ENCODE measurements at regions not wholly inside any gene's neighbourhood (a gene's known extent, or its start where the extent isn't known, plus 50 kb on each side); places are given as distances from the start of the nearest gene placed in this dataset.

DNA sequence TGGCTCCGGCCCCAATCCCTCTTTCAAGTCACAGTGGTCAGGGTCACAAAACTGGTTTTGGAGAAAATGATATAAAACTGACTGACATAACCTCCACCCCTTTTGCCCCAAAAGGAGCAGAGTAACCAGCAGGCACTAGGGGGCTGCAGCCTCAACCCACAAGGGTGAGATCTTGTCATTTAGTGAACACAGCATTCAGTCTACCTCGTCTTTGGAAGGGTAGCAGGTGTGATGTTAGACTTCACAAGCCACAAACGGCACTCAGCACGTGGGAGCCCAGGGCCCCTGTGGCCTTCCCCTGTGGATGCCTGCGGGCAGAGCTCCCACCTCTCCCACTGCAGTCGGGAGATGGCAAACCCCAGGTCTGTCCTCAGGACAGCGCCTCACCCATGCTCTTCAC lies 372.1 kb upstream of the MYT1L start:
- ChIA-PET POLR2A (ENCODE audit: partially characterized antibody) (no interaction called here), CTCF (ENCODE audit: partially characterized antibody) (no interaction called here)
- Histone ChIP-seq H3K4me3 (ENCODE audit: extremely low read depth in 1 of 4, insufficient read depth in 2 of 4, low read depth in 3 of 4, low read length in 4 of 4) (no peak overlapping the region), H3K56ac (replicated peaks; ENCODE audit: insufficient read length, low read depth, low read length) (no peak overlapping the region), H3K9me3 (ENCODE audit: insufficient read depth in 2 of 2, low read depth in 1 of 2, low read length in 1 of 2) (no peaks in the 10 kb centered on the region), H3K18ac (ENCODE audit: extremely low read depth, low read length) (peak overlapping the region; percentile 71), H3K79me1 (ENCODE audit: low read depth, low read length) (no peaks in the 10 kb centered on the region), H4K20me1 (replicated peaks in 1 of 2; ENCODE audit: control insufficient read depth in 1 of 2, insufficient read depth in 2 of 2, low read length in 2 of 2) (no peaks in the 10 kb centered on the region), H2AFZ (ENCODE audit: low read length) (no peak overlapping the region), H3K4ac (replicated peaks; ENCODE audit: insufficient read length, low read depth, low read length) (no peak overlapping the region), H2AK5ac (ENCODE audit: low read depth, low read length) (no peak overlapping the region), H4K8ac (ENCODE audit: extremely low read depth, insufficient read depth, low read length) (no peak overlapping the region), H3K23ac (ENCODE audit: insufficient read length) (no peak overlapping the region), H4K5ac (ENCODE audit: insufficient read length, low read depth, low read length) (no peak overlapping the region), H3K9ac (replicated peaks in 1 of 4; ENCODE audit: extremely low read depth in 1 of 4, low read depth in 3 of 4, low read length in 3 of 4) (no peak overlapping the region), H2BK12ac (ENCODE audit: low read depth, low read length) (no peak overlapping the region), H2BK20ac (ENCODE audit: low read length) (no peak overlapping the region), H3K4me2 (ENCODE audit: insufficient read depth in 1 of 2, low read depth in 2 of 2, low read length in 2 of 2) (no peak overlapping the region), H3K36me3 (ENCODE audit: control insufficient read depth in 2 of 4, insufficient read depth in 4 of 4, low read length in 3 of 4) (no peaks in the 10 kb centered on the region), H3K23me2 (ENCODE audit: low read depth, low read length) (no peaks in the 10 kb centered on the region), H3K27me3 (replicated peaks in 1 of 4; ENCODE audit: control insufficient read depth in 3 of 4, extremely low read depth in 1 of 4, insufficient read depth in 3 of 4, low read length in 3 of 4) (no peaks in the 10 kb centered on the region), H2BK120ac (replicated peaks; ENCODE audit: low read depth, low read length) (no peak overlapping the region), H4K91ac (replicated peaks; ENCODE audit: insufficient read length, low read length) (no peak overlapping the region), H3K27ac (ENCODE audit: low read depth, low read length) (no peak overlapping the region), H2BK15ac (ENCODE audit: low read length) (0 out of 2 replicates have a peak overlapping the region, but pooled peaks have one; percentile 61), H3K14ac (ENCODE audit: insufficient read length) (no peak overlapping the region), H3K79me2 (ENCODE audit: control insufficient read depth in 1 of 2, insufficient read depth in 2 of 2, low read length in 2 of 2) (no peaks in the 10 kb centered on the region), H2BK5ac (ENCODE audit: low read depth, low read length) (no peak overlapping the region), H3K4me1 (replicated peaks in 1 of 4; ENCODE audit: control insufficient read depth in 3 of 4, insufficient read depth in 4 of 4, low read length in 3 of 4) (peaks cover 0 to 15% (median 10%) of the 10 kb centered on the region in 4 experiments; a peak in 4 of 7 replicates)
- no peak for DNase-seq (ENCODE audit: low read depth in 1 of 2, low spot score in 2 of 2)
- WGBS, 2 experiments (ENCODE audit: extremely low coverage in 1 of 2, insufficient coverage in 1 of 2, insufficient read length in 1 of 2, insufficient replicate concordance in 2 of 2, low coverage in 1 of 2, low lambda C conversion rate in 2 of 2, missing lambda C conversion rate in 1 of 2): 93% methylated on average over 5 of the region's 7 CpGs; no CpG with 5 or more reads in 1 of the 2 experiments
- FAIRE-seq: no peak
- TF ChIP-seq, protein P1, sequence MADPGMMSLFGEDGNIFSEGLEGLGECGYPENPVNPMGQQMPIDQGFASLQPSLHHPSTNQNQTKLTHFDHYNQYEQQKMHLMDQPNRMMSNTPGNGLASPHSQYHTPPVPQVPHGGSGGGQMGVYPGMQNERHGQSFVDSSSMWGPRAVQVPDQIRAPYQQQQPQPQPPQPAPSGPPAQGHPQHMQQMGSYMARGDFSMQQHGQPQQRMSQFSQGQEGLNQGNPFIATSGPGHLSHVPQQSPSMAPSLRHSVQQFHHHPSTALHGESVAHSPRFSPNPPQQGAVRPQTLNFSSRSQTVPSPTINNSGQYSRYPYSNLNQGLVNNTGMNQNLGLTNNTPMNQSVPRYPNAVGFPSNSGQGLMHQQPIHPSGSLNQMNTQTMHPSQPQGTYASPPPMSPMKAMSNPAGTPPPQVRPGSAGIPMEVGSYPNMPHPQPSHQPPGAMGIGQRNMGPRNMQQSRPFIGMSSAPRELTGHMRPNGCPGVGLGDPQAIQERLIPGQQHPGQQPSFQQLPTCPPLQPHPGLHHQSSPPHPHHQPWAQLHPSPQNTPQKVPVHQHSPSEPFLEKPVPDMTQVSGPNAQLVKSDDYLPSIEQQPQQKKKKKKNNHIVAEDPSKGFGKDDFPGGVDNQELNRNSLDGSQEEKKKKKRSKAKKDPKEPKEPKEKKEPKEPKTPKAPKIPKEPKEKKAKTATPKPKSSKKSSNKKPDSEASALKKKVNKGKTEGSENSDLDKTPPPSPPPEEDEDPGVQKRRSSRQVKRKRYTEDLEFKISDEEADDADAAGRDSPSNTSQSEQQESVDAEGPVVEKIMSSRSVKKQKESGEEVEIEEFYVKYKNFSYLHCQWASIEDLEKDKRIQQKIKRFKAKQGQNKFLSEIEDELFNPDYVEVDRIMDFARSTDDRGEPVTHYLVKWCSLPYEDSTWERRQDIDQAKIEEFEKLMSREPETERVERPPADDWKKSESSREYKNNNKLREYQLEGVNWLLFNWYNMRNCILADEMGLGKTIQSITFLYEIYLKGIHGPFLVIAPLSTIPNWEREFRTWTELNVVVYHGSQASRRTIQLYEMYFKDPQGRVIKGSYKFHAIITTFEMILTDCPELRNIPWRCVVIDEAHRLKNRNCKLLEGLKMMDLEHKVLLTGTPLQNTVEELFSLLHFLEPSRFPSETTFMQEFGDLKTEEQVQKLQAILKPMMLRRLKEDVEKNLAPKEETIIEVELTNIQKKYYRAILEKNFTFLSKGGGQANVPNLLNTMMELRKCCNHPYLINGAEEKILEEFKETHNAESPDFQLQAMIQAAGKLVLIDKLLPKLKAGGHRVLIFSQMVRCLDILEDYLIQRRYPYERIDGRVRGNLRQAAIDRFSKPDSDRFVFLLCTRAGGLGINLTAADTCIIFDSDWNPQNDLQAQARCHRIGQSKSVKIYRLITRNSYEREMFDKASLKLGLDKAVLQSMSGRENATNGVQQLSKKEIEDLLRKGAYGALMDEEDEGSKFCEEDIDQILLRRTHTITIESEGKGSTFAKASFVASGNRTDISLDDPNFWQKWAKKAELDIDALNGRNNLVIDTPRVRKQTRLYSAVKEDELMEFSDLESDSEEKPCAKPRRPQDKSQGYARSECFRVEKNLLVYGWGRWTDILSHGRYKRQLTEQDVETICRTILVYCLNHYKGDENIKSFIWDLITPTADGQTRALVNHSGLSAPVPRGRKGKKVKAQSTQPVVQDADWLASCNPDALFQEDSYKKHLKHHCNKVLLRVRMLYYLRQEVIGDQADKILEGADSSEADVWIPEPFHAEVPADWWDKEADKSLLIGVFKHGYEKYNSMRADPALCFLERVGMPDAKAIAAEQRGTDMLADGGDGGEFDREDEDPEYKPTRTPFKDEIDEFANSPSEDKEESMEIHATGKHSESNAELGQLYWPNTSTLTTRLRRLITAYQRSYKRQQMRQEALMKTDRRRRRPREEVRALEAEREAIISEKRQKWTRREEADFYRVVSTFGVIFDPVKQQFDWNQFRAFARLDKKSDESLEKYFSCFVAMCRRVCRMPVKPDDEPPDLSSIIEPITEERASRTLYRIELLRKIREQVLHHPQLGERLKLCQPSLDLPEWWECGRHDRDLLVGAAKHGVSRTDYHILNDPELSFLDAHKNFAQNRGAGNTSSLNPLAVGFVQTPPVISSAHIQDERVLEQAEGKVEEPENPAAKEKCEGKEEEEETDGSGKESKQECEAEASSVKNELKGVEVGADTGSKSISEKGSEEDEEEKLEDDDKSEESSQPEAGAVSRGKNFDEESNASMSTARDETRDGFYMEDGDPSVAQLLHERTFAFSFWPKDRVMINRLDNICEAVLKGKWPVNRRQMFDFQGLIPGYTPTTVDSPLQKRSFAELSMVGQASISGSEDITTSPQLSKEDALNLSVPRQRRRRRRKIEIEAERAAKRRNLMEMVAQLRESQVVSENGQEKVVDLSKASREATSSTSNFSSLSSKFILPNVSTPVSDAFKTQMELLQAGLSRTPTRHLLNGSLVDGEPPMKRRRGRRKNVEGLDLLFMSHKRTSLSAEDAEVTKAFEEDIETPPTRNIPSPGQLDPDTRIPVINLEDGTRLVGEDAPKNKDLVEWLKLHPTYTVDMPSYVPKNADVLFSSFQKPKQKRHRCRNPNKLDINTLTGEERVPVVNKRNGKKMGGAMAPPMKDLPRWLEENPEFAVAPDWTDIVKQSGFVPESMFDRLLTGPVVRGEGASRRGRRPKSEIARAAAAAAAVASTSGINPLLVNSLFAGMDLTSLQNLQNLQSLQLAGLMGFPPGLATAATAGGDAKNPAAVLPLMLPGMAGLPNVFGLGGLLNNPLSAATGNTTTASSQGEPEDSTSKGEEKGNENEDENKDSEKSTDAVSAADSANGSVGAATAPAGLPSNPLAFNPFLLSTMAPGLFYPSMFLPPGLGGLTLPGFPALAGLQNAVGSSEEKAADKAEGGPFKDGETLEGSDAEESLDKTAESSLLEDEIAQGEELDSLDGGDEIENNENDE (IDR thresholded peaks at IDR 0.05; ENCODE audit: insufficient replicate concordance, low read length): no peak

Data from H1 (cell line).